HG03571 (cell line): ENCODE measurements at regions not wholly inside any gene's neighbourhood (a gene's known extent, or its start where the extent isn't known, plus 50 kb on each side); places are given as distances from the start of the nearest gene placed in this dataset.
"Not testable (repeated sequence)": the region's sequence is repeated elsewhere in the genome, so short reads cannot be mapped to it uniquely, and the experiment has no call there.

Source experiments
- ATAC-seq: cut with Tn5 transposase; IDR thresholded peaks from one replicate; pipeline ENCODE4 v1.9.1; 2021; ENCODE audit not compliant: unreplicated experiment

GRCh38 chr16:29284159-29284558 is 122.4 kb downstream of the NPIPB11 start:
- ATAC-seq: not testable (repeated sequence)

GRCh38 chr16:29278097-29278871 is 128.2 kb downstream of the NPIPB11 start:
- not testable (repeated sequence) for ATAC-seq

- ATAC-seq: not testable (repeated sequence)
Measured at GRCh38 chr16:29276446-29276845, 130.1 kb downstream of the NPIPB11 start.

GRCh38 chr16:29274055-29275035 is 132.2 kb downstream of the NPIPB11 start:
- not testable (repeated sequence) for ATAC-seq

- not testable (repeated sequence) for ATAC-seq
Measured at GRCh38 chr16:29273298-29274054, 133.0 kb downstream of the NPIPB11 start.

GRCh38 chr16:29271721-29272675 is 134.5 kb downstream of the NPIPB11 start:
- not testable (repeated sequence) for ATAC-seq

- not testable (repeated sequence) for ATAC-seq
Measured at GRCh38 chr16:29270923-29271322, 135.6 kb downstream of the NPIPB11 start.

GRCh38 chr16:29270033-29270432 is 136.5 kb downstream of the NPIPB11 start:
- not testable (repeated sequence) for ATAC-seq

GRCh38 chr16:29269192-29269811 is 137.2 kb downstream of the NPIPB11 start:
- not testable (repeated sequence) for ATAC-seq

GRCh38 chr16:29268785-29269191 is 137.7 kb downstream of the NPIPB11 start:
- ATAC-seq: not testable (repeated sequence)

- not testable (repeated sequence) for ATAC-seq
Measured at GRCh38 chr16:29268348-29268747, 138.2 kb downstream of the NPIPB11 start.

- ATAC-seq: not testable (repeated sequence)
Measured at GRCh38 chr16:29267891-29268290, 138.6 kb downstream of the NPIPB11 start.

- ATAC-seq: not testable (repeated sequence)
Measured at GRCh38 chr16:29267055-29267619, 139.4 kb downstream of the NPIPB11 start.

GRCh38 chr16:29266612-29267011 is 139.9 kb downstream of the NPIPB11 start:
- not testable (repeated sequence) for ATAC-seq

- ATAC-seq: not testable (repeated sequence)
Measured at GRCh38 chr16:29265255-29265853, 141.2 kb downstream of the NPIPB11 start.

GRCh38 chr16:29264080-29264837 is 142.3 kb downstream of the NPIPB11 start:
- ATAC-seq: not testable (repeated sequence)

- ATAC-seq: not testable (repeated sequence)
Measured at GRCh38 chr16:29262725-29263124, 143.8 kb downstream of the NPIPB11 start.
